ENCODE measurements at regions not wholly inside any gene's neighbourhood (a gene's known extent, or its start where the extent isn't known, plus 50 kb on each side); places are given as distances from the start of the nearest gene placed in this dataset.

- TF ChIP-seq POLR2A (IDR thresholded peaks at IDR 0.05; ENCODE audit: low read depth, low read length), result no peak
- no peak for TF ChIP-seq POLR2AphosphoS5 (IDR thresholded peaks at IDR 0.05; ENCODE audit: low read depth, low read length)
- TF ChIP-seq SPI1 (IDR thresholded peaks at IDR 0.05; ENCODE audit: low read depth, low read length), result no peak
- TF ChIP-seq POU2F2 (IDR thresholded peaks at IDR 0.05; ENCODE audit: low read depth, low read length), result no peak
- no peak for TF ChIP-seq TAF1 (IDR thresholded peaks at IDR 0.05; ENCODE audit: low read depth, low read length)
These were observed 318.5 kb upstream of the SLCO3A1 start for GRCh38 chr15:91534976-91535375.

Measured in GM12891 (cell line).